H1 (cell line): ENCODE measurements at regions not wholly inside any gene's neighbourhood (a gene's known extent, or its start where the extent isn't known, plus 50 kb on each side); places are given as distances from the start of the nearest gene placed in this dataset.

Experiments used
- CTCF ChIA-PET: fragments of 300-600 bp; sonication (Branson Sonifier 250); formaldehyde crosslinking; loops from one replicate; lab custom pipeline; 2021; ENCODE audit not compliant: partially characterized antibody; lab: Charles Lee
- POLR2A ChIA-PET: fragments of 300-600 bp; sonication (Branson Sonifier 250); formaldehyde crosslinking; loops from one replicate; lab custom pipeline; 2021; ENCODE audit warnings: inconsistent platforms; ENCODE audit not compliant: partially characterized antibody; lab: Charles Lee
- DNase-seq, 2 experiments: peaks; one replicate each; pipeline versions ENCODE4 v3.0.0 to v3.0.0-alpha.2; 2010 to 2022; ENCODE audit warnings: low spot score in 2 of 2, low read depth in 1 of 2, mixed read lengths in 1 of 2
- FAIRE-seq: peaks from 2 replicates; lab custom pipeline; 2011; peaks lifted over from hg19 to GRCh38; lab: Jason Lieb, UNC
- H2AFZ ChIP-seq: 2 replicates; pipeline ENCODE4 v1.8.1; 2012; ENCODE audit warnings: low read length, inconsistent platforms
- H2AK5ac ChIP-seq: 2 replicates; pipeline ENCODE4 v1.6.1; 2013; ENCODE audit warnings: low read depth, low read length
- H2BK120ac ChIP-seq: replicated peaks from 2 replicates; pipeline ENCODE3; 2013; ENCODE audit warnings: low read depth, low read length, inconsistent platforms
- H2BK12ac ChIP-seq: 2 replicates; pipeline ENCODE4 v1.6.1; 2013; ENCODE audit warnings: low read depth, low read length
- H2BK15ac ChIP-seq: 2 replicates; pipeline ENCODE4 v1.6.1; 2013; ENCODE audit warnings: low read length
- H2BK20ac ChIP-seq: 2 replicates; pipeline ENCODE4 v1.6.1; 2013; ENCODE audit warnings: low read length
- H2BK5ac ChIP-seq: 2 replicates; pipeline ENCODE4 v1.6.1; 2013; ENCODE audit warnings: low read depth, low read length
- H3K14ac ChIP-seq: 2 replicates; pipeline ENCODE4 v1.6.1; 2013; ENCODE audit warnings: inconsistent platforms; ENCODE audit not compliant: insufficient read length
- H3K18ac ChIP-seq: 2 replicates; pipeline ENCODE4 v1.6.1; 2013; ENCODE audit warnings: low read length; ENCODE audit errors: extremely low read depth
- H3K23ac ChIP-seq: 2 replicates; pipeline ENCODE4 v1.6.1; 2013; ENCODE audit warnings: inconsistent platforms; ENCODE audit not compliant: insufficient read length
- H3K23me2 ChIP-seq: 2 replicates; pipeline ENCODE4 v1.6.1; 2013; ENCODE audit warnings: low read depth, low read length
- H3K27ac ChIP-seq: 2 replicates; pipeline ENCODE4 v1.6.1; 2011; ENCODE audit warnings: low read depth, low read length, inconsistent platforms
- H3K27me3 ChIP-seq, 4 experiments: replicated peaks in 1 of 4; 1 replicate in 1 of 4; 2 replicates in 3 of 4; pipeline versions ENCODE4 v1.6.1 to v1.8.1; 2011 to 2013; ENCODE audit warnings: low read length in 3 of 4, mild to moderate bottlenecking in 3 of 4, inconsistent platforms in 2 of 4, mixed read lengths in 2 of 4, moderate library complexity in 1 of 4; ENCODE audit not compliant: control insufficient read depth in 3 of 4, insufficient read depth in 3 of 4; ENCODE audit errors: extremely low read depth in 1 of 4
- H3K36me3 ChIP-seq, 4 experiments: 2 replicates each; pipeline versions ENCODE4 v1.6.1 to v1.8.1; 2011 to 2013; ENCODE audit warnings: mild to moderate bottlenecking in 4 of 4, low read length in 3 of 4, moderate library complexity in 2 of 4, control low read depth in 1 of 4, inconsistent platforms in 1 of 4; ENCODE audit not compliant: insufficient read depth in 4 of 4, control insufficient read depth in 2 of 4
- H3K4ac ChIP-seq: replicated peaks from 2 replicates; pipeline ENCODE3; 2013; ENCODE audit warnings: low read length, low read depth, mixed read lengths, inconsistent platforms; ENCODE audit not compliant: insufficient read length
- H3K4me1 ChIP-seq, 4 experiments: replicated peaks in 1 of 4; 1 replicate in 1 of 4; 2 replicates in 3 of 4; pipeline versions ENCODE4 v1.6.1 to v1.8.1; 2011 to 2013; ENCODE audit warnings: low read length in 3 of 4, inconsistent platforms in 2 of 4, mixed read lengths in 1 of 4; ENCODE audit not compliant: insufficient read depth in 4 of 4, control insufficient read depth in 3 of 4
- H3K4me2 ChIP-seq, 2 experiments: 2 replicates each; pipeline versions ENCODE4 v1.6.1 to v1.8.1; 2011 to 2013; ENCODE audit warnings: low read depth in 2 of 2, low read length in 2 of 2, control low read depth in 1 of 2, inconsistent platforms in 1 of 2, mild to moderate bottlenecking in 1 of 2; ENCODE audit not compliant: insufficient read depth in 1 of 2
- H3K4me3 ChIP-seq, 4 experiments: fragments of 200-600, 300-600 bp in 1 of 4; sonication (generic), shearing (Covaris generic), sonication (Bioruptor Twin) in 1 of 4; 2 replicates each; pipeline versions ENCODE4 v1.5.1 to v1.8.1; 2011 to 2016; ENCODE audit warnings: low read length in 4 of 4, low read depth in 3 of 4, control low read depth in 2 of 4, inconsistent platforms in 2 of 4, mild to moderate bottlenecking in 2 of 4, mixed read lengths in 1 of 4, moderate library complexity in 1 of 4; ENCODE audit not compliant: insufficient read depth in 2 of 4; ENCODE audit errors: extremely low read depth in 1 of 4
- H3K56ac ChIP-seq: replicated peaks from 2 replicates; pipeline ENCODE3; 2013; ENCODE audit warnings: low read depth, mild to moderate bottlenecking, mixed read lengths, low read length, inconsistent platforms; ENCODE audit not compliant: insufficient read length
- H3K79me1 ChIP-seq: 2 replicates; pipeline ENCODE4 v1.6.1; 2013; ENCODE audit warnings: low read depth, low read length, control low read depth
- H3K79me2 ChIP-seq, 2 experiments: 2 replicates each; pipeline versions ENCODE4 v1.6.1 to v1.8.1; 2012 to 2013; ENCODE audit warnings: low read length in 2 of 2, mild to moderate bottlenecking in 2 of 2, inconsistent platforms in 1 of 2; ENCODE audit not compliant: insufficient read depth in 2 of 2, control insufficient read depth in 1 of 2
- H3K9ac ChIP-seq, 4 experiments: replicated peaks in 1 of 4; 1 replicate in 1 of 4; 2 replicates in 3 of 4; pipeline versions ENCODE4 v1.6.1 to v1.8.1; 2011 to 2013; ENCODE audit warnings: low read depth in 3 of 4, low read length in 3 of 4, control low read depth in 2 of 4, mild to moderate bottlenecking in 2 of 4, moderate library complexity in 2 of 4, inconsistent platforms in 1 of 4; ENCODE audit errors: extremely low read depth in 1 of 4
- H3K9me3 ChIP-seq, 2 experiments: 2 replicates each; pipeline versions ENCODE4 v1.6.1 to v1.8.1; 2012 to 2013; ENCODE audit warnings: mild to moderate bottlenecking in 2 of 2, moderate library complexity in 2 of 2, control low read depth in 1 of 2, inconsistent platforms in 1 of 2, low read depth in 1 of 2, low read length in 1 of 2, mixed read lengths in 1 of 2; ENCODE audit not compliant: insufficient read depth in 2 of 2
- H4K20me1 ChIP-seq, 2 experiments: replicated peaks in 1 of 2; 2 replicates each; pipeline versions ENCODE3 to v1.8.1; 2011 to 2013; ENCODE audit warnings: inconsistent platforms in 2 of 2, low read length in 2 of 2, mild to moderate bottlenecking in 1 of 2; ENCODE audit not compliant: insufficient read depth in 2 of 2, control insufficient read depth in 1 of 2
- H4K5ac ChIP-seq: 2 replicates; pipeline ENCODE4 v1.6.1; 2013; ENCODE audit warnings: low read length, low read depth, mixed read lengths, inconsistent platforms; ENCODE audit not compliant: insufficient read length
- H4K8ac ChIP-seq: 2 replicates; pipeline ENCODE4 v1.8.0; 2013; ENCODE audit warnings: mild to moderate bottlenecking, moderate library complexity, low read length, inconsistent platforms; ENCODE audit not compliant: insufficient read depth; ENCODE audit errors: extremely low read depth
- H4K91ac ChIP-seq: replicated peaks from 2 replicates; pipeline ENCODE3; 2013; ENCODE audit warnings: low read length, mixed read lengths, inconsistent platforms; ENCODE audit not compliant: insufficient read length
- ASH2L ChIP-seq: fragments of 200-600, 300-600 bp; sonication (generic); IDR thresholded peaks from one replicate; pipeline ENCODE4 v1.7.1; 2017; ENCODE audit warnings: low read length
- TCF12 ChIP-seq: IDR thresholded peaks from 2 replicates; pipeline ENCODE4 v1.6.1; 2011; ENCODE audit warnings: low read depth, mild to moderate bottlenecking, low read length
- WGBS, 2 experiments: shearing (Covaris generic) in 1 of 2; methylation state at CpG; one replicate each; pipeline versions ENCODE4 v1.1.6 to v1.1.7; 2013 to 2015; ENCODE audit warnings: low lambda C conversion rate in 2 of 2, mixed read lengths in 2 of 2, inconsistent platforms in 1 of 2, low coverage in 1 of 2, missing lambda C conversion rate in 1 of 2; ENCODE audit not compliant: insufficient replicate concordance in 2 of 2, insufficient coverage in 1 of 2, insufficient read length in 1 of 2; ENCODE audit errors: extremely low coverage in 1 of 2, missing lambda C conversion rate in 1 of 2; 5-methylcytosine and 5-hydroxymethylcytosine counted together
- TF ChIP-seq, protein P1 (sequence below): IDR thresholded peaks from 2 replicates; pipeline ENCODE4 v1.6.1; 2011; ENCODE audit warnings: low read length, improper control_type of control experiment

DNA sequence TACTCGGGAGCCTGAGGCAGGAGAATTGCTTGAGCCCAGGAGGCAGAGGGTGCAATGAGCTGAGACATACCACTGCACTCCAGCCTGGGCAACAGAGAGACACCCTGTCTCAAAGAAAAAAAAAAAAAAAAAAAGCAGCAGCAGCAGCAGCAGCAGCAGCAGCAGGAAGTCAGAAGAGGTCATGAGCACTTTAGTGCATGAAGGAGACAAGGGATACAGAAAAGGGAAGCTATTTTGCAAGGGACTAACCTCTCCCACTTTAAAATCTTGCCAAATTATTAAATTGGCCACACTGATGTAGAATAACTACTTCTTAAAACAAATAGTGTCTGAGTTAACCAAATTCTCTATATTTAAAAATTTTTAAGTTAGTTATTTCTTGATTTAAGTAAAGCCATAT is 113.4 kb upstream of the PDE1A start:
- Histone ChIP-seq H3K23me2 (no peaks in the 10 kb centered on the region), H3K36me3 (no peaks in the 10 kb centered on the region), H3K27ac (no peak overlapping the region), H4K91ac (no peak overlapping the region), H2AK5ac (no peak overlapping the region), H3K14ac (no peak overlapping the region), H3K23ac (no peak overlapping the region), H3K4me1 (no peaks in the 10 kb centered on the region), H3K79me2 (no peaks in the 10 kb centered on the region), H3K18ac (no peak overlapping the region), H3K9ac (no peak overlapping the region), H4K5ac (no peak overlapping the region), H3K9me3 (no peaks in the 10 kb centered on the region), H3K4ac (no peak overlapping the region), H3K79me1 (no peaks in the 10 kb centered on the region), H3K4me3 (no peak overlapping the region), H2BK20ac (no peak overlapping the region), H2BK15ac (no peak overlapping the region), H2BK5ac (no peak overlapping the region), H2BK12ac (no peak overlapping the region), H2AFZ (no peak overlapping the region), H4K8ac (no peak overlapping the region; the same call in 1 of the 2 replicates), H3K27me3 (no peaks in the 10 kb centered on the region), H3K56ac (no peak overlapping the region), H4K20me1 (no peaks in the 10 kb centered on the region), H2BK120ac (no peak overlapping the region), H3K4me2 (no peak overlapping the region)
- POLR2A ChIA-PET = no interaction called here
- CTCF ChIA-PET = interaction anchor here (0.6 to 1.3 kb wide), 3 partner anchors 16 to 115 kb away, joined by 3 to 4 read pairs (median 3); no protein-coding TSS in a partner anchor
- DNase-seq (no peak), FAIRE-seq (no peak)
- WGBS, 2 experiments = 71% methylated on average over 1 of the region's 1 CpG; no CpG with 5 or more reads in 1 of the 2 experiments
- TF ChIP-seq TCF12 = no peak
- no peak for TF ChIP-seq ASH2L
- TF ChIP-seq, protein P1, sequence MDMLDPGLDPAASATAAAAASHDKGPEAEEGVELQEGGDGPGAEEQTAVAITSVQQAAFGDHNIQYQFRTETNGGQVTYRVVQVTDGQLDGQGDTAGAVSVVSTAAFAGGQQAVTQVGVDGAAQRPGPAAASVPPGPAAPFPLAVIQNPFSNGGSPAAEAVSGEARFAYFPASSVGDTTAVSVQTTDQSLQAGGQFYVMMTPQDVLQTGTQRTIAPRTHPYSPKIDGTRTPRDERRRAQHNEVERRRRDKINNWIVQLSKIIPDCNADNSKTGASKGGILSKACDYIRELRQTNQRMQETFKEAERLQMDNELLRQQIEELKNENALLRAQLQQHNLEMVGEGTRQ = no peak
